ENCODE measurements at regions not wholly inside any gene's neighbourhood (a gene's known extent, or its start where the extent isn't known, plus 50 kb on each side); places are given as distances from the start of the nearest gene placed in this dataset.
A peak's percentile ranks its signal among the peaks of the same experiment; 100 is the strongest.
"Not testable (repeated sequence)": the region's sequence is repeated elsewhere in the genome, so short reads cannot be mapped to it uniquely, and the experiment has no call there.

DNA sequence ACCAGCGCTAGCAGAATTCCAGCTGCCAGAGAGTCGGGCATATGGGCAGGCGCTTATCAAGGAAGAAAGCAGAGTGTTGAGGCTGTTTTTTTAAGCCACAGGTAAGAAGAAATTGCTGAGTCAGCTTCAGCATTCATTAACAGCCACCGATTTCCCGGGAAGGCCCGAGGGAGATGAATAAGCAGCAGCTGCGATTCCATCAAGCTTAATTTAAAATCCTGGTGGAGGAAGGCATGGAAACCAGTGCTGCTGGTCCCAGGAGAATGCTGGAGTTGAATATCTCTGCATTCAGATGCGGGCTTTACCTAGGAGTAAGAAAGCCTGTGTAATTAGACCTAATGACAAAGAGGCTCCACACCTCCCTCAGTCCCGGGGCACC is 168.8 kb downstream of the BRD1 start:
- TF ChIP-seq JUND (IDR thresholded peaks at IDR 0.05; ENCODE audit: low read depth) = no peak
- in situ Hi-C loops (cut with HindIII; ENCODE audit: low pct_unique_long_range_greater_than_20kb, low sequenced_read_pairs) = no loop called here
- no peak for DNase-seq (ENCODE audit: low read depth in 1 of 2, low spot score in 1 of 2)

DNA sequence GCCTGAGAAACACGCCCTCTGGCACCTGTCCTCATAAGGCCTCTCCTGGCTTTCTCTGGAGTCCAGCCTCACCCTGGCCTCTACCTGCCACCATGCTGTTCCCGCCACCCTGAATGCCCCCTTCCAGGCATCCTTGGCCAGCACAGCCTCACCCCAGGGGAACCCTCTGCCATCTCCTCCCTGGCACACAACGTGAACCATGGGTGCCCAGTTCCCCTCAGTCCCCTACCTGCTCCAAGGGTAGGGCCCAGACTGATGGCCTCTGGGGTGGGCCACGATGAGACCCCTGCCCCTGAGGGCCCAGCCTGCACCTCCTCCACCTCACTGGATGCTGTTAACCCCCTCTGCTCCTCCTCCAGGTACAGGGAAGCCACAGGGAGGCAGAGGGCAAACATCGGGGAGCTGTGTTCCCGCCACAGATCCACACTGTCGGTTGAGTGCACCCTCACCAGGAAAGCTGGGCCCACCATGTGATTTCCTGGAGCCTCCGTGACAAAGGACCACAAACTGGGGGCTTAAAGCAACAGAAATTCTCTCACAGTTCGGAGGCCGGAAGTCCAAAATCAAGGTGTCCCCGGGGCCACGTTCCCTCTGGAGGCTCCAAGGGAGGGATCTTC is 169.6 kb downstream of the BRD1 start:
- no peak for TF ChIP-seq JUND (IDR thresholded peaks at IDR 0.05; ENCODE audit: low read depth)
- no peak for DNase-seq (ENCODE audit: low read depth in 1 of 2, low spot score in 1 of 2)
- in situ Hi-C loops (cut with HindIII; ENCODE audit: low pct_unique_long_range_greater_than_20kb, low sequenced_read_pairs) = no loop called here

DNA sequence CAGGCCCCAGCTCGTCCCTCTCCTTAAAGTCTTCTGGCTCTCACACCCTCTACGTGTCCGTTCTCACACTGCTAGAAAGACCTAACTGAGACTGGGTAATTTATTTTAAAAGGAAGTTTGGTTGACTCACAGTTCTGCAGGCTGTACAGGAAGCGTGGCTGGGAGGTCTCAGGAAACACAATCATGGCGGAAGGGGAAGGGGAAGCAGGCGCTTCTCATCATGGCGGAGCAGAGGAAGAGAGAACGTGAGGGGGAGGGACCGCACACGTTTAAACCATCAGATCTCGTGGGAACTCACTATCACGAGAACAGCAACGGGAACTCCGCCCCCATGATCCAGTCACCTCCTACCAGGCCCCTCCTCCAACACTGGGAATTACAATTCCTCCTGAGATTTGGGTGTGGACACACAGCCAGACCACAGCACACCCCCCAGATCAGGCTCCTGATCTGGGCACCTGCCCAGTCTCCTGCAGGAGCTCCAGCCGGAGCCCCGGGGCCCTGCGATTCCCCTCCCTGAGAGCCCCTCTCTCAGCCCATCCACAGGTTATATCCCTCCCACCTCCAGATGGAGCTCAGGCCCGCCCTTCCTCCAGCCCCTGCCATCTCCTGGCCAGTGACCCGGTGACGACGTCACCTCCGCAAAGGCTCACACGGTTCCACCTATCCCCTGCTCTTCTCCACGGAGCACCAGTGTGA is 170.2 kb downstream of the BRD1 start:
- no peak for TF ChIP-seq JUND (IDR thresholded peaks at IDR 0.05; ENCODE audit: low read depth)
- in situ Hi-C loops (cut with HindIII; ENCODE audit: low pct_unique_long_range_greater_than_20kb, low sequenced_read_pairs) = no loop called here

DNA sequence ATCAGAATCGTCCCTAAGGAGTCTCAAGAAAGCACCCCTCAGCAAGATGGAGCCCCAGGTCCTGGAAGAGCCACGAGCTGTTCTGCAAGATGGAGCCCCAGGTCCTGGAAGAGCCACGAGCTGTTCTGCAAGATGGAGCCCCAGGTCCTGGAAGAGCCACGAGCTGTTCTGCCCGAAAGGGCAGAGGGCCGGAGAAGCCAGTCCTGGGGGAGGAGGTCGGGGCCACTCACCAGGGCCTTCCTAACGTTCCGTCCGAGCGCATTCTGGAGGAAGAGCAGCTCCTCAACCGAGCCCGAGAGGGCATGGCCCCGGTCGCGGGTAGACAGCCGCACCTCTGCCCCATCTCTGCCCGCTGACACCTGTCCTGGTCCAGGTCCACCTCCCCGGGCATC is 170.8 kb downstream of the BRD1 start:
- in situ Hi-C loops (cut with HindIII; ENCODE audit: low pct_unique_long_range_greater_than_20kb, low sequenced_read_pairs); DNase-seq (ENCODE audit: low read depth in 1 of 2, low spot score in 1 of 2): not testable (repeated sequence)

More for the DNA sequence above, 170.2 kb downstream of the BRD1 start:
- DNase-seq (ENCODE audit: low read depth in 1 of 2, low spot score in 1 of 2) = no peak

DNA sequence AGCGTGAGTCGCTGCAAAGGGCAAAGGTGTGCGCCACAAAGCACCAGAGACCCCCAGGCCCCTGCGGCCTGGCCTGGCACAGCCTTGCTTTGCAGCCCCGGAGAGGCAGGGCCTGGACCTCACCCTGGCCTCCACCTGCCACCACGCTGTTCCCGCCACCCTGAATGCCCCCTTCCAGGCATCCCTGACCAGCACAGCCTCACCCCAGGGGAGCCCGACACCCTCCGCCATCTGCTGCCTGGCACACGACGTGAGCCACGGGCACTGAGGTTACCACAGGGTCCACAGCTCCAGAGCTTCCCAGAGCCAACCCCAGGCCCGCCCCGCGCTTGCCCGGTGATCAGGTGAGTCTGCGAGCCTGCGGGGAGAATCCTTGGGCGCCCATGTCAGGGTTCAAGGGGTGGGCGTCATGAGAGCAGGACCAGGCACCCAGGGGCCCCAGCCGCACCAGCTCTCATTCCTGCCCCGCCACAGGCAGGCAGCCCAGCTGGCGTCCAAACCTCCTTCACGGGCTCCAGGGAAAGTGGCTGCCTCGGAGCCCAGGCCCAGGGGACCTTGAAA is 171.3 kb downstream of the BRD1 start:
- no peak for DNase-seq (ENCODE audit: low read depth in 1 of 2, low spot score in 1 of 2)
- in situ Hi-C loops (cut with HindIII; ENCODE audit: low pct_unique_long_range_greater_than_20kb, low sequenced_read_pairs) = no loop called here
- TF ChIP-seq JUND (IDR thresholded peaks at IDR 0.05; ENCODE audit: low read depth) = no peak

DNA sequence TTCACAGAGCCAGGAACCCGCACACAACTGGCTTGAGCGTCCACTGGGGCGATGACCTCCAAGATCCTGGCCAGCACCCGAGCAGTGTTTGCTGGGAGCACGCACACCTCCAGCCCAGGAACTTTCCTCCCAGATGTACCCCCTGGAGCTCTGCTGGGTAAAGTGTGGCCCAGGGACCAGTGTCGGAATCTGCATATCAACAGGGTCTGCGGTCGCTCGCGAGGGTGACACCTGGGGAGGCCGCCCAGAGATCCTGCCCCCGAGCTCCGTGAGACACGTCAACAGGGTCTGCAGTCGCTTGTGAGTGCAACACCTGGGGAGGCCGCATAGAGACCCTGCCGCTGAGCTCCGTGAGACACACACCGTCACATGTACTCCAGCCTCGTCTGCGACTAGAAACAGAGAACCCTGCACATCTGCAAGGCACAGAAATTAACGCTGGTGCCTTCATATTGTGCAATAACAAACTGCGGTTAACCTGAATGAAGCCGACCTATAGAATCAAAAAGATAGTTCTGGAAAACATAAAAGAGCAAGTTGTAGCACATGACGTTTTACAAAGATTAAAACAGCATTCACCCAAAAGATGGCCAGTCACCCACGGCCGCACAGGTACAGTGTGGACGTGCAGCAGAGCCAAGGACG is 172.4 kb downstream of the BRD1 start:
- TF ChIP-seq JUND (IDR thresholded peaks at IDR 0.05; ENCODE audit: low read depth) = no peak
- DNase-seq (ENCODE audit: low read depth in 1 of 2, low spot score in 1 of 2) = no peak
- in situ Hi-C loops (cut with HindIII; ENCODE audit: low pct_unique_long_range_greater_than_20kb, low sequenced_read_pairs) = no loop called here

DNA sequence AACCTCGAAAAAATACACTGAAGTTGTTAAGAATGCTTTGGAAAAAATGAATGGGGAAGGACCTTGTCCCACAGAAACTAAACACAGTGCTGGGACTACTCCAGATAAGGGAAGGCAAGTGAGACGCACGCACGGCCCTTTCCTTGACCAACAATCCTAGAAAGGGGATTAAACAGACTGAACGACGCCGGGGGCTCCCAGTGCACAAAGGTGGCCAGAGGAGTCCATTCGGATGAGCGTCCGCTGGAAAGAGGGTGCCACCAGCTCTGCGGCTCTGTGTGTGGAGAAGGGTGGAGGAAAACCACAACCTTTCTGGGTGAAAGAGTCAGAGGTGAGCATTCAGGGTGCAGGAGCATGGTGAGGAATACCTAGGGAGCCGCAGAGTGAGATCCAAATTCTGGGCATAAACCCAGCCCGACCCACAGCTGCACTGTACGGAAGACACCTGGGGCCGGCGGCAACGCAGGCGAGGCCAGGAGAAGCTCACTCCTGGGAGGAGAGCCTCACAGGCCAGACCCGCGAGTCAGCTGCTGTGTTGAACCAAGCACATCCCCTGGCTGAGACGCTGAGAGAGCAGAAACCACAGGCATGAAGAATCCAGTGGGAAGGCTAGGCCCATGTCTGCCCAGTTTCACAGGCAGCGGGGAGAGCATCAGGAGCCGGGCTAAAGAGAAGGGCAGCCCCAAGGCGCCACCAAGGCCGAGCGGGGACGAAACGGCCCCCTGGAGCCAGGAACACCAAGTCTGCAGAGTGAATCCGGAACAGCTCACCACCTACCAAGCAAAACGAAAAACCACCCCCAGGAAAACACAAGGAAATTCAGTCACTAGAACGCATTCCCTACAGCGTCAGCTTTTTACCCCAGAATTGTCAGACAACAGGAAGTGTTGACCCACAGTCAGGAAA is 177.1 kb downstream of the BRD1 start:
- no peak for TF ChIP-seq JUND (IDR thresholded peaks at IDR 0.05; ENCODE audit: low read depth)
- DNase-seq (ENCODE audit: low read depth in 1 of 2, low spot score in 1 of 2) = no peak
- in situ Hi-C loops (cut with HindIII; ENCODE audit: low pct_unique_long_range_greater_than_20kb, low sequenced_read_pairs) = no loop called here

DNA sequence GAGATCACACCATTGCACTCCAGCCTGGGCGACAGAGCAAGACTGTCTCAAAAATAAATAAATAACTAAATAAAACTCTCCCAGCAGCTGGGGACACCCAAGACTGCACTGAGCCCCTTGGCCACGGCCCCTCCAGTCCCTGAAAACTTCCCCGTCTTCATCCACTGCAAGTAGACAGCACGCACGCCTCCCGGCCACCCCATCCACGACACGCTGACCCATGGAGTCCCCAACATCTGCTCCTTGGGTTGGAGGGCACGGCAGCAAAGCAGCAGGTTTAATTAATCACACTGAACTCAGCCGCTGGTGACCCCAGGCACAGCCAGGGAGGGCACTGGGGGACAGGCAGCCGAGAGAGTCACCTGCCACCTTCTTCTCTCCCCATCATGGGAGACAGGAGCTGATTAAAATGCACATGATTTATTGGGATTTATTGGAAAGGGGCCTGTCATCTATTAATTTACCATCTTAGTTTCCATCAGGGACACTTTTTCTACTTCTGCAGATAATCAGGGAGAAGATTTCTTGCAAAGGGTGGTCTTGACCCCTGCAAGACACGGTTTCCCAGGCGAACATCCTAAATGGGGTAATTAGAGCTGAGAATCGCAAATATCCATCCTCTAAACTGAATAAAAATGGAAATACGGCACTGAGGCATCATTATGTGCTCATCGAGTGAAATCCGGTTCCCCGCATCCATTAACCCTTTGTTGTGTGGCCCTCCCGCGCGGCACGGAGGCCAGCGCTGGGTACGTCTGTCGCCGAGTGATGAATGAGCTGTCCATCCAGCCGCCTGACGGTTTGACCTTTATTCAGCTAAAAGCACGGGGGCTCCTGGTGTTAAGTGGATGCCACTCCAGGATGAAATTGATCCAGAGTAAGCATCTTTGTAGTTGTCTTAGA is 178.3 kb downstream of the BRD1 start:
- in situ Hi-C loops (cut with HindIII; ENCODE audit: low pct_unique_long_range_greater_than_20kb, low sequenced_read_pairs) = no loop called here
- TF ChIP-seq JUND (IDR thresholded peaks at IDR 0.05; ENCODE audit: low read depth) = no peak

DNA sequence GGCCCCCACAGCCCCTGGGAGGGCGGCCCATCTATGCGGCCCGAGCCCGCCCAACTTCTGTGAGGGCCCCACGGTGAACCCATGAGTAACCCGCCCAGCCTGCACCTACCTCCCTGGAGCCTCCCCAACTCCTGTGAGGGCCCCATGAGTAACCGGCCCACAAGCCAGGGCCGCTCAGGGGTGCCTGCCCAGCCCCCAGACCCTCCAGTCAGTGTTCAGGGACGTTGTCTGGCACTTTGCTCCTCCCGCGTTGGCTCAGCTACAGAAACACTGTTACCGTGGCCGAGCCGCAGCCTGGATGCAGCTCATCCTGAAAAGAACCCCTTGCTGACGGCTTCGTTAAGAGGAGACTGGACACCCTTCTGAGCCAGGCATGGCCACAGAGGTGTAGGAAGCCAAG is 179.6 kb downstream of the BRD1 start:
- TF ChIP-seq JUND (IDR thresholded peaks at IDR 0.05; ENCODE audit: low read depth) = no peak
- DNase-seq (ENCODE audit: low read depth in 1 of 2, low spot score in 1 of 2) = no peak
- in situ Hi-C loops (cut with HindIII; ENCODE audit: low pct_unique_long_range_greater_than_20kb, low sequenced_read_pairs) = no loop called here

More for the DNA sequence above, 178.3 kb downstream of the BRD1 start:
- DNase-seq (ENCODE audit: low read depth in 1 of 2, low spot score in 1 of 2) = no peak

DNA sequence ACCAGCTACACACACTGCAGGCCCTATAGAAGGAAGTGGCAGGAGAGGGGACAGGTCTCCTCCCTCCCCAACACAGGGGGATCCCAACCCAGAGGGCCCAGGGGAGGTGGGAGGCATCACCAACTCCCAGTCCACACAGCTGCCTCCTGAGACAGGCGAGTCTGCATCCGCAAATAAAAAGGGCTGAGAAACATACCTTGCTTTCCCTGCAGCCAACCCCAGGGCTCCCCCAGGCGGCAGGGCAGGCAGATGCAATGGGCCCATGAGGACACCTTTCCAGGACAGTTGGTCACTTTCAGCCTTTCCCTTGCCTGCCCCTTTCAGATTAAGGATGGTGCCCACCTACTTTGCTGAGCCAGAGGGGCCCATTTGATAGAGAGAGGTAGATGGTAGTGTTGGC is 180.0 kb downstream of the BRD1 start:
- peak in 1 of 2 experiments; percentile 16 for DNase-seq (ENCODE audit: low read depth in 1 of 2, low spot score in 1 of 2)
- TF ChIP-seq JUND (IDR thresholded peaks at IDR 0.05; ENCODE audit: low read depth) = no peak
- in situ Hi-C loops (cut with HindIII; ENCODE audit: low pct_unique_long_range_greater_than_20kb, low sequenced_read_pairs) = no loop called here

DNA sequence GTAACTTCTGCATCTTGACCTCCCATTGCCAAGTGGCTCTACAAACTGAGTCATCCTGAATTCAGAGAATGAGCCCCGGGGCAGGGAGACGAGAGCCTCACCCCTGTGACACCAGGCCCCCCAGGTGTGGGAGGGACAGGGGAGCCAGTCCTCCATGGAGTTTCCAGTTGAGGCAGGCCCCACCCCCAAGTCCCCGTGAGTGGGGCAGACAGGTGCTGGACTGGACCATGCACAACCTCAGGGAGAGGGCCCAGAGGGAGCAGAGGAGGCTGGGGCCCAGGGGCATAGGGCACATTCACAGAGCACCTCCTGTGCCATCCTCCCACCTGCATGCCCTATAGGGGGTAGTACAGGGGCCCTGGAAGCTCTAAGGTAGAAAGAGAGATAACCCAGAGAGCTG is 180.8 kb downstream of the BRD1 start:
- DNase-seq (ENCODE audit: low read depth in 1 of 2, low spot score in 1 of 2) = no peak
- TF ChIP-seq JUND (IDR thresholded peaks at IDR 0.05; ENCODE audit: low read depth) = no peak
- in situ Hi-C loops (cut with HindIII; ENCODE audit: low pct_unique_long_range_greater_than_20kb, low sequenced_read_pairs) = no loop called here
